ENCODE measurements at regions not wholly inside any gene's neighbourhood (a gene's known extent, or its start where the extent isn't known, plus 50 kb on each side); places are given as distances from the start of the nearest gene placed in this dataset.

GRCh38 chr18:51622702-51623101, 425.2 kb upstream of the MEX3C start:
- H3K36me3 Mint-ChIP-seq (ENCODE audit: low read depth) = no peaks in the 10 kb centered on the region
- H3K27me3 Mint-ChIP-seq (ENCODE audit: low read depth) = peaks cover 31% of the 10 kb centered on the region
- DNase-seq (ENCODE audit: low spot score) = no peak
- no peak overlapping the region for H3K27ac Mint-ChIP-seq (ENCODE audit: unreplicated experiment)
- H3K4me1 Mint-ChIP-seq (ENCODE audit: low read depth) = no peaks in the 10 kb centered on the region
- TF ChIP-seq CTCF (IDR thresholded peaks at IDR 0.05) = no peak
- no peak overlapping the region for H3K4me3 Mint-ChIP-seq (ENCODE audit: unreplicated experiment)
- no peaks in the 10 kb centered on the region for H3K9me3 Mint-ChIP-seq (ENCODE audit: low read depth)

- no peak overlapping the region for H3K27ac Mint-ChIP-seq (ENCODE audit: unreplicated experiment)
- H3K4me3 Mint-ChIP-seq (ENCODE audit: unreplicated experiment) = no peak overlapping the region
- H3K27me3 Mint-ChIP-seq (ENCODE audit: low read depth) = peaks cover 31% of the 10 kb centered on the region
- H3K4me1 Mint-ChIP-seq (ENCODE audit: low read depth) = no peaks in the 10 kb centered on the region
- no peak for TF ChIP-seq CTCF (IDR thresholded peaks at IDR 0.05)
- DNase-seq (ENCODE audit: low spot score) = no peak
- no peaks in the 10 kb centered on the region for H3K9me3 Mint-ChIP-seq (ENCODE audit: low read depth)
- no peaks in the 10 kb centered on the region for H3K36me3 Mint-ChIP-seq (ENCODE audit: low read depth)
These were observed 426.2 kb upstream of the MEX3C start for GRCh38 chr18:51623653-51624052.

GRCh38 chr18:51630706-51631105, 433.2 kb upstream of the MEX3C start:
- Mint-ChIP-seq H3K9me3 (ENCODE audit: low read depth) (peaks cover 11% of the 10 kb centered on the region), H3K36me3 (ENCODE audit: low read depth) (no peaks in the 10 kb centered on the region), H3K27ac (ENCODE audit: unreplicated experiment) (no peak overlapping the region), H3K27me3 (ENCODE audit: low read depth) (peaks cover 6% of the 10 kb centered on the region), H3K4me3 (ENCODE audit: unreplicated experiment) (no peak overlapping the region), H3K4me1 (ENCODE audit: low read depth) (no peaks in the 10 kb centered on the region)
- TF ChIP-seq CTCF (IDR thresholded peaks at IDR 0.05) = no peak
- DNase-seq (ENCODE audit: low spot score) = no peak

- peaks cover 6% of the 10 kb centered on the region for H3K27me3 Mint-ChIP-seq (ENCODE audit: low read depth)
- no peaks in the 10 kb centered on the region for H3K4me1 Mint-ChIP-seq (ENCODE audit: low read depth)
- no peak overlapping the region for H3K4me3 Mint-ChIP-seq (ENCODE audit: unreplicated experiment)
- H3K9me3 Mint-ChIP-seq (ENCODE audit: low read depth) = peaks cover 10% of the 10 kb centered on the region
- DNase-seq (ENCODE audit: low spot score) = no peak
- no peak overlapping the region for H3K27ac Mint-ChIP-seq (ENCODE audit: unreplicated experiment)
- TF ChIP-seq CTCF (IDR thresholded peaks at IDR 0.05) = no peak
- H3K36me3 Mint-ChIP-seq (ENCODE audit: low read depth) = no peaks in the 10 kb centered on the region
These were observed 440.4 kb upstream of the MEX3C start for GRCh38 chr18:51637881-51638280.

GRCh38 chr18:51639541-51639940, 442.1 kb upstream of the MEX3C start:
- no peak for DNase-seq (ENCODE audit: low spot score)
- Mint-ChIP-seq H3K27ac (ENCODE audit: unreplicated experiment) (no peak overlapping the region), H3K36me3 (ENCODE audit: low read depth) (no peaks in the 10 kb centered on the region), H3K27me3 (ENCODE audit: low read depth) (peaks cover 8% of the 10 kb centered on the region), H3K4me3 (ENCODE audit: unreplicated experiment) (no peak overlapping the region), H3K4me1 (ENCODE audit: low read depth) (no peaks in the 10 kb centered on the region), H3K9me3 (ENCODE audit: low read depth) (peaks cover 5% of the 10 kb centered on the region)
- TF ChIP-seq CTCF (IDR thresholded peaks at IDR 0.05) = no peak
